ENCODE measurements at regions not wholly inside any gene's neighbourhood (a gene's known extent, or its start where the extent isn't known, plus 50 kb on each side); places are given as distances from the start of the nearest gene placed in this dataset.

- no peak for TF ChIP-seq CTCF (IDR thresholded peaks at IDR 0.05; ENCODE audit: insufficient read depth, low read depth, low read length, missing control alignments)
- peak; percentile 51 for DNase-seq (ENCODE audit: low read depth)
- no peak overlapping the region for H3K4me3 ChIP-seq (ENCODE audit: low read length)
These were observed 185.3 kb upstream of the C11orf87 start for GRCh38 chr11:109236696-109237095.

- no peak for DNase-seq (ENCODE audit: low read depth)
- no peak overlapping the region for H3K4me3 ChIP-seq (ENCODE audit: low read length)
- TF ChIP-seq CTCF (IDR thresholded peaks at IDR 0.05; ENCODE audit: insufficient read depth, low read depth, low read length, missing control alignments) = no peak
These were observed 184.4 kb upstream of the C11orf87 start for GRCh38 chr11:109237636-109238035.

GRCh38 chr11:109241988-109242536, 179.9 kb upstream of the C11orf87 start:
- DNase-seq (ENCODE audit: low read depth) = peak; percentile 97
- no peak overlapping the region for H3K4me3 ChIP-seq (ENCODE audit: low read length)
- TF ChIP-seq CTCF (IDR thresholded peaks at IDR 0.05; ENCODE audit: insufficient read depth, low read depth, low read length, missing control alignments) = no peak

- no peak overlapping the region for H3K4me3 ChIP-seq (ENCODE audit: low read length)
- TF ChIP-seq CTCF (IDR thresholded peaks at IDR 0.05; ENCODE audit: insufficient read depth, low read depth, low read length, missing control alignments) = no peak
- peak; percentile 82 for DNase-seq (ENCODE audit: low read depth)
These were observed 174.9 kb upstream of the C11orf87 start for GRCh38 chr11:109247071-109247470.

- peak; percentile 33 for DNase-seq (ENCODE audit: low read depth)
- H3K4me3 ChIP-seq (ENCODE audit: low read length) = no peak overlapping the region
- TF ChIP-seq CTCF (IDR thresholded peaks at IDR 0.05; ENCODE audit: insufficient read depth, low read depth, low read length, missing control alignments) = no peak
These were observed 172.4 kb upstream of the C11orf87 start for GRCh38 chr11:109249597-109249996.

- no peak for DNase-seq (ENCODE audit: low read depth)
- no peak overlapping the region for H3K4me3 ChIP-seq (ENCODE audit: low read length)
- no peak for TF ChIP-seq CTCF (IDR thresholded peaks at IDR 0.05; ENCODE audit: insufficient read depth, low read depth, low read length, missing control alignments)
These were observed 170.8 kb upstream of the C11orf87 start for GRCh38 chr11:109251230-109251629.

GRCh38 chr11:109264128-109264527, 157.9 kb upstream of the C11orf87 start:
- no peak for TF ChIP-seq CTCF (IDR thresholded peaks at IDR 0.05; ENCODE audit: insufficient read depth, low read depth, low read length, missing control alignments)
- DNase-seq (ENCODE audit: low read depth) = no peak
- no peak overlapping the region for H3K4me3 ChIP-seq (ENCODE audit: low read length)
